BLaER1 (cell line): ENCODE measurements at regions not wholly inside any gene's neighbourhood (a gene's known extent, or its start where the extent isn't known, plus 50 kb on each side); places are given as distances from the start of the nearest gene placed in this dataset.
A peak's percentile ranks its signal among the peaks of the same experiment; 100 is the strongest.
"Not testable (repeated sequence)": the region's sequence is repeated elsewhere in the genome, so short reads cannot be mapped to it uniquely, and the experiment has no call there.

Experiments used
- H3K27ac ChIP-seq: shearing (Covaris generic); formaldehyde crosslinking; 2 replicates; pipeline ENCODE4 v1.8.1; 2022
- H3K27me3 ChIP-seq: shearing (Covaris generic); formaldehyde crosslinking; 2 replicates; pipeline ENCODE4 v1.8.1; 2022
- H3K36me3 ChIP-seq: shearing (Covaris generic); formaldehyde crosslinking; 2 replicates; pipeline ENCODE4 v1.8.1; 2022
- H3K4me1 ChIP-seq: shearing (Covaris generic); formaldehyde crosslinking; 2 replicates; pipeline ENCODE4 v1.8.1; 2022
- H3K4me2 ChIP-seq: shearing (Covaris generic); formaldehyde crosslinking; 2 replicates; pipeline ENCODE4 v1.8.1; 2022
- H3K4me3 ChIP-seq: shearing (Covaris generic); formaldehyde crosslinking; 2 replicates; pipeline ENCODE4 v1.8.1; 2022
- H3K9ac ChIP-seq: shearing (Covaris generic); formaldehyde crosslinking; 2 replicates; pipeline ENCODE4 v1.8.1; 2022
- H3K9me3 ChIP-seq: shearing (Covaris generic); formaldehyde crosslinking; 2 replicates; pipeline ENCODE4 v1.8.1; 2022
- H4K20me1 ChIP-seq: shearing (Covaris generic); formaldehyde crosslinking; 2 replicates; pipeline ENCODE4 v1.8.1; 2022
- Cebpa-rat ChIP-seq: shearing (Covaris generic); IDR thresholded peaks from 2 replicates; pipeline ENCODE4 v1.8.1; 2022

DNA sequence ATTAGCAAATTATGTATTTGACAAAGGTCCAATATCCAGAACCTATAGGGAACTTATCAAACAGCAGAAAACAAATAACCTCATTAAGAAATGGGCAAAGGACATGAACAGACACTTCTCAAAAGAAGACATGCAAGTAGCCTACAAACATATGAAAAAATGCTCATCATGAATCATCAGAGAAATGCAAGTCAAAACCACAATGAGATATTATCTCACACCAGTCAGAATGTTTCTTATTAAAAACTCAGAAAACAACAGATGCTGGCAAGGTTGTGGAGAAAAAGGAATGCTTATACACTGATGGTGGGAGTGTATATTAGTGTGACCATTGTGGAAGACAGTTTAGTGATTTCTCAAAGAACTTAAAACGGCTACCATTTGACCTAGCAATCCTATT, 116.1 kb upstream of the CRBN start:
- no peak overlapping the region for H3K27ac ChIP-seq
- H3K4me1 ChIP-seq: peaks cover 21% of the 10 kb centered on the region
- no peaks in the 10 kb centered on the region for H4K20me1 ChIP-seq
- H3K36me3 ChIP-seq: no peaks in the 10 kb centered on the region
- H3K9ac ChIP-seq: no peak overlapping the region
- H3K27me3 ChIP-seq: no peaks in the 10 kb centered on the region
- no peak overlapping the region for H3K4me3 ChIP-seq
- peaks cover 22% of the 10 kb centered on the region for H3K9me3 ChIP-seq
- H3K4me2 ChIP-seq: no peak overlapping the region
- no peak for TF ChIP-seq Cebpa-rat

- peaks cover 22% of the 10 kb centered on the region for H3K9me3 ChIP-seq
- not testable (repeated sequence) for H3K27ac ChIP-seq, H3K9ac ChIP-seq, H3K4me1 ChIP-seq, H3K4me3 ChIP-seq, H3K27me3 ChIP-seq, H4K20me1 ChIP-seq, H3K4me2 ChIP-seq, H3K36me3 ChIP-seq
These were observed 112.3 kb upstream of the CRBN start for GRCh38 chr3:3291756-3292283.

DNA sequence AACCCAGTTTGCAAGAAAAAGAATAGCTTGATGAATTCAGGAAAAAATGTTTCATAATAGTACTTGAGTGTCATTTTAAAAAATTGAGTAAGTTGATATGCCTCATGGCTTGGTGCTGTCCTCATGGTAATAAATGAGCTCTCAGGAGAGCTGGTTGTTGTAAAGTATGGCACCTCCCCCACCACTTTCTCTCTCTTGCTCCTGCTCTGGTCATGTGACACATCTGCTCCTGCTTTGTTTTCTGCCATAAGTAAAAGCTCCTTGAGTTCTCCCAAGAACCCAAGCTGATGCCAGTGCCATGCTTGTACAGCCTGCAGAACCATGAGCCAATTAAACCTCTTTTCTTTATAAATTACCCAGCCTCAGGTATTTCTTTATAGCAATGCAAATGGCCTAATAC, 108.8 kb upstream of the CRBN start:
- no peak overlapping the region for H3K4me3 ChIP-seq
- no peaks in the 10 kb centered on the region for H3K4me1 ChIP-seq
- H3K9ac ChIP-seq: no peak overlapping the region
- H3K27ac ChIP-seq: no peak overlapping the region
- H3K9me3 ChIP-seq: peaks cover 10% of the 10 kb centered on the region
- no peak overlapping the region for H3K4me2 ChIP-seq
- no peak for TF ChIP-seq Cebpa-rat
- H3K27me3 ChIP-seq: no peaks in the 10 kb centered on the region
- no peaks in the 10 kb centered on the region for H4K20me1 ChIP-seq
- no peaks in the 10 kb centered on the region for H3K36me3 ChIP-seq

DNA sequence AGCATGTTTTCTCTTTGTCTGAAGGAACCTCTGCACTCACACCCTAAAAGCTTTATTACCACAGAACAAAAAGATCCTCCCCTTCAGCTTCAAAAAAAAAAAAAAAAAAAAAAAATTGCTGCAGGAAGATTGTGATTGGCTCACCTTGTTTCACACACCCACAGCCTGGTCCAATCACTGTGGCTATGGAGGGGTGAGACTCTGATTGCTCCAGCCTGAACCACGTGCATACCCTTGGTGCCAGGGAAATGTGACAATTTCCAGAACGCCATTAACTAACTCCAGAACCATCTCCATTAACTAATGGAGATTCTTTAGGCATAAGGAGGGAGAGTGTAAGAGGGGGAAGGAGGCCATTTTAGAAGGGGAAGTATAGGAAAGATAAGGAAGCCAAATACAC, 106.5 kb upstream of the CRBN start:
- Histone ChIP-seq H3K4me1 (peaks cover 4% of the 10 kb centered on the region), H3K36me3 (no peaks in the 10 kb centered on the region), H3K4me3 (no peak overlapping the region), H3K9ac (no peak overlapping the region), H3K27me3 (no peaks in the 10 kb centered on the region), H4K20me1 (no peaks in the 10 kb centered on the region), H3K4me2 (no peak overlapping the region), H3K9me3 (peaks cover 1% of the 10 kb centered on the region; the same call in 1 of the 2 replicates), H3K27ac (no peak overlapping the region)
- no peak for TF ChIP-seq Cebpa-rat

GRCh38 chr3:3281024-3281423, 101.5 kb upstream of the CRBN start:
- peak overlapping the region; percentile 20 for H3K4me2 ChIP-seq
- H3K4me3 ChIP-seq: no peak overlapping the region
- no peaks in the 10 kb centered on the region for H3K27me3 ChIP-seq
- H3K4me1 ChIP-seq: peaks cover 14% of the 10 kb centered on the region
- no peak for TF ChIP-seq Cebpa-rat
- H3K27ac ChIP-seq: no peak overlapping the region
- H3K36me3 ChIP-seq: no peaks in the 10 kb centered on the region
- no peak overlapping the region for H3K9ac ChIP-seq
- H3K9me3 ChIP-seq: no peaks in the 10 kb centered on the region
- no peaks in the 10 kb centered on the region for H4K20me1 ChIP-seq

DNA sequence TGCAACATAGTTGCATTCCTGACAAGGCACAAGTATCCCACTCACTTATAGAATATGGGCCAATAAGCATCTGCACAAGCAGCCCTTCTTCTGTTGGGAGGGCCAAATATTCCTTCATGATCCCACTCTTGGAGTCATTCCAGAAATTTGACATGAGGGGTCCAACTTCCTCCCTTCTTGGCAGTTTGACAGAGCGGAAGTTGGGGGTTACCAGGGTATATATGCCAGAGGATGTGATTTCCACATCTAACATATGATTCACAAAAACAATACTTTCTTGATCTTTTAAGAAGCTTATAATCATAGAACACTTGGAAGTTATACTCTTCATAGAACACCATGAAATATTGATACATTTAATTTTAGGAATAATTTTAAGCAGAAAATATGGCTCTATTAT, 100.9 kb upstream of the CRBN start:
- Histone ChIP-seq H3K9ac (no peak overlapping the region), H3K36me3 (no peaks in the 10 kb centered on the region), H4K20me1 (no peaks in the 10 kb centered on the region), H3K4me3 (no peak overlapping the region), H3K27ac (no peak overlapping the region), H3K4me2 (peak overlapping the region; percentile 20), H3K27me3 (no peaks in the 10 kb centered on the region), H3K4me1 (peaks cover 14% of the 10 kb centered on the region), H3K9me3 (no peaks in the 10 kb centered on the region)
- TF ChIP-seq Cebpa-rat: no peak

- Histone ChIP-seq H4K20me1 (no peaks in the 10 kb centered on the region), H3K36me3 (no peaks in the 10 kb centered on the region), H3K9me3 (no peaks in the 10 kb centered on the region), H3K4me3 (no peak overlapping the region), H3K27me3 (no peaks in the 10 kb centered on the region), H3K27ac (no peak overlapping the region), H3K9ac (no peak overlapping the region), H3K4me1 (peaks cover 14% of the 10 kb centered on the region), H3K4me2 (no peak overlapping the region)
- no peak for TF ChIP-seq Cebpa-rat
These were observed 98.6 kb upstream of the CRBN start for GRCh38 chr3:3278073-3278472.

GRCh38 chr3:3276630-3277029, 97.1 kb upstream of the CRBN start:
- no peaks in the 10 kb centered on the region for H3K36me3 ChIP-seq
- H3K27me3 ChIP-seq: no peaks in the 10 kb centered on the region
- peaks cover 14% of the 10 kb centered on the region for H3K4me1 ChIP-seq
- no peak overlapping the region for H3K9ac ChIP-seq
- H3K4me3 ChIP-seq: no peak overlapping the region
- H3K4me2 ChIP-seq: no peak overlapping the region
- no peaks in the 10 kb centered on the region for H4K20me1 ChIP-seq
- no peak overlapping the region for H3K27ac ChIP-seq
- TF ChIP-seq Cebpa-rat: no peak
- no peaks in the 10 kb centered on the region for H3K9me3 ChIP-seq

DNA sequence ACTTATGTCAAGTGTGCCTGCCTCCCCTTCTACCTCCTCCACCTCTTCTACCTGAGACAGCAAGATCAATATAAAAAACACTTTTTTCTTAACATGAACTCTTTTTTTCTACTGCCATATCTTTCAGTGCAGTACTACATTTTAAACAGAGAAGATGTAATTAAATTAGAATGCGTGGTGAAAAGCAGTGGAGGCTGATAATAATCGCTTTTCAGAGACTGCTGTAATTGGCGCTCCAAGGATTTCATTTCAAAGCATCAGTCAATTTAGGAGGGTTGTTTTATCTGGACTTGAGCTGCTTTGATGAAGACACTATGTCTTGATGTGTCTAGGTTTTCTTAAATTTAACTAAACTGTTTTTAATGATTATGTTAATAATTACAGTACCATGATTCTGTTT, 85.3 kb upstream of the CRBN start:
- TF ChIP-seq Cebpa-rat: no peak
- Histone ChIP-seq H3K27me3 (no peaks in the 10 kb centered on the region), H3K27ac (no peak overlapping the region), H3K4me2 (no peak overlapping the region), H3K36me3 (no peaks in the 10 kb centered on the region), H4K20me1 (no peaks in the 10 kb centered on the region), H3K4me1 (no peaks in the 10 kb centered on the region), H3K4me3 (no peak overlapping the region), H3K9me3 (no peaks in the 10 kb centered on the region), H3K9ac (no peak overlapping the region)

- no peaks in the 10 kb centered on the region for H3K36me3 ChIP-seq
- H3K27ac ChIP-seq: no peak overlapping the region
- H3K4me2 ChIP-seq: no peak overlapping the region
- TF ChIP-seq Cebpa-rat: no peak
- H3K27me3 ChIP-seq: no peaks in the 10 kb centered on the region
- H3K9ac ChIP-seq: no peak overlapping the region
- H3K4me3 ChIP-seq: no peak overlapping the region
- no peaks in the 10 kb centered on the region for H4K20me1 ChIP-seq
- no peaks in the 10 kb centered on the region for H3K4me1 ChIP-seq
- H3K9me3 ChIP-seq: no peaks in the 10 kb centered on the region
These were observed 81.4 kb upstream of the CRBN start for GRCh38 chr3:3260870-3261269.

DNA sequence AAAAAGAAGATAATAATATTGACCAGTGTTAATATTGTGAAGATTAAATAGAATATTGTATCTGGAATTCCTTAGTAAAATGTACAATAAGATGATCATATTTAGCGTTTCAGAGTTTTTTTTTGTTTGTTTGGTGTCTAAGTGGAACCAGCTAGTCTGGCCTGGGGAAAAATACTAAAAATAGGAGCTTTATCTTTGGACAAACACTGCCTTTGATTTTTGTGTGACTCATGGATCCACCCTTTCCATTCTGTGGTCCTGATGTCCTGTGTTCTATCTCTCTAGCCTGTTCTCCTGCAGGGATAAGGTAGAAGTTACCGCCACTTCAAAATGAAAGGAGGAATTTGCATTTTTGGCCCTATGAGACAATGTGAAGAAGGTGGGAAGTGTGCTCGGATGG, 79.7 kb upstream of the CRBN start:
- H3K36me3 ChIP-seq: no peaks in the 10 kb centered on the region
- H3K4me1 ChIP-seq: no peaks in the 10 kb centered on the region
- H3K27me3 ChIP-seq: no peaks in the 10 kb centered on the region
- H3K4me2 ChIP-seq: no peak overlapping the region
- no peaks in the 10 kb centered on the region for H3K9me3 ChIP-seq
- no peaks in the 10 kb centered on the region for H4K20me1 ChIP-seq
- H3K9ac ChIP-seq: no peak overlapping the region
- no peak for TF ChIP-seq Cebpa-rat
- no peak overlapping the region for H3K4me3 ChIP-seq
- H3K27ac ChIP-seq: no peak overlapping the region
